Femur (tissue), 1 donor: ENCODE measurements at regions not wholly inside any gene's neighbourhood (a gene's known extent, or its start where the extent isn't known, plus 50 kb on each side); places are given as distances from the start of the nearest gene placed in this dataset.
"Not testable (repeated sequence)": the region's sequence is repeated elsewhere in the genome, so short reads cannot be mapped to it uniquely, and the experiment has no call there.

Experiments used
- DNase-seq: peaks from one replicate; pipeline ENCODE4 v3.0.0-alpha.2; 2017

DNA sequence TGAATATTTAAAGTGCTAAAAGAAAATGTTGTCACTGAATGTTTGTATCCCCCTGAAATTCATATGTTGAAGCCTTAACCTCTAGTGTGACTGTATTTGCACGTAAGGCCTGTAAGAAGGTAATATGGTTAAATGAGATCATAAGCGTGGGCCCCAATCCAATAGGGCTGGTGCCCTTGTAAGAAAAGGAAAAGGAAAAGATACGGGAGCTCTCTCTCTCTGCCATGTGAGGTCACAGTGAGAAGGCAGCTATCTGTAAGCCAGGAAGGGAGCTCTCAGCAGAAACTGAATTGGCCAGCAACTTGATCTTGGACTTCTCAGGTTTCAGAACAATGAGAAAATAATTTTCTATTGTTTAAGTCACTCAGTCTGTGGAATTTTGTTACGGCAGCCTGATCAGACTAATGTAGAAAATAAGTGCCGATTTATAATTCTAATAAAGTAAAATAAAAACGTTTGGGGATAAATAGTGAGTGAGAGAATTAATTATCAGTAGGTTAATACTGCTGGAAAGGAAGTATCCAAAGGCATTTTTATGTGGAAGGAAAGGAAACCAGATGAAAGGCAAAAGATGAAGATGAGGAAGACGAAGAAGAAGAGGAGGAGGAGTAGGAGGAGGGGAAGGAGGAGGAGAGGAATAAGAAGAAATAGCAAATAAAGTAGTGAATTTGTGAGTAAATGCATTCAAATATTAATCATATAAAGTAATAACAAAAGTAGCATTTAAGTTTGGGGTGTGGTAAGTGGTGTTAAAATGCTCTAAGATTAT, 188.5 kb upstream of the KRR1 start:
- no peak for DNase-seq

DNA sequence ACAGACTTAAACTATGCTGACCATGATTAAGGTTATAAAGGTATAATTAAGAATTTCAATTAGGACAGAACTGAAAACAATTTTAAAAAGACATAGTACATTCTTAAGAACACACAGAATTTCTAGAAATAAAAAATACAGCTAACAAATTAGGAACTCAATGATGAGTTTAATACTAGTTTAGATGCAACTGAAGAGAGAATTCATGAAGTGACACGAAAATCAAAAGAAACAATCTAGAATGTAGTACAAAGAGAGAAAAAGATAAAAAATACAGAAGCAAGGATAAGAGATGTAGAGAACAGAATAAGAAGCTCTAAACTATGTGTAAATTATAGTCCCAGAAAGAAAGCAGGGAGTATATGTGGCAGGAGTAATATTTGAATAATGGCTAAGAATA, 187.8 kb upstream of the KRR1 start:
- no peak for DNase-seq

DNA sequence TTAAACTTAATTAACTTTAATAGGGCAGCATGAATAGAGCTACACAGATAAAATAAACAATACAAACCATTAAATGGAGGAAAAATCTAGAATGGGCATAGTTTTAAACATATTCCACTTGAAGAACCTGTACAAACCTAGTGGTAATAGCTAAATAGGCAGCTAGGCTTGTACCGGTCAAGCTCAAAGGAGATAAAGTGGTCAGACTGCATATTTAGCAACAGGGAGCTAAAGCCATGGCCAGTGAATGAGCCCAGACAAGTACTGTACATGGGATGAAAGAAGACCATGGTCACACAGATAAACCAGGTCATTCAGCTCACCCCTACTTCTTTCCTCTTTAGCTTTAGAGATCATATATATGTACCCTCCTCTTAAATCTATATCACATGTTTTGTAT, 186.6 kb upstream of the KRR1 start:
- DNase-seq = no peak

DNA sequence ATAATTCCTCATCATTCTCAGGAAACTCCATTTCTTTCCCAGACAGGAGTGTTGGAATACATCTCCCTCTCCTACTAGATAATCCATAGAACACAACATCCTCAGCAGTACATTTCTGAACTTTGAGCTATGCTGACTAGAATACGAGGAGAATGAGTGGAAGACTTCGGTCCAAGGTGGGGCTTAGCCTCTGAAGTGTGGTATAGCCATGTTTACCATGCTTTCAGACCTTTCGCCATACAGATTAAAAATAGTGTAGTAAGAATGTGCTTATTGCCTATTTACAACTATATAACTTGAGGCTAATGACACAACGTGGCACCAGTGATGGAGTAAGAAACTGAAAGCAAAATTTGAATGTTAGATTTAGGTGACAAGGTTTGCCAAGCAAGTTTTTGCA, 184.5 kb upstream of the KRR1 start:
- DNase-seq = no peak

- DNase-seq = no peak
Measured at GRCh38 chr12:75694534-75695268, 183.3 kb upstream of the KRR1 start.

DNA sequence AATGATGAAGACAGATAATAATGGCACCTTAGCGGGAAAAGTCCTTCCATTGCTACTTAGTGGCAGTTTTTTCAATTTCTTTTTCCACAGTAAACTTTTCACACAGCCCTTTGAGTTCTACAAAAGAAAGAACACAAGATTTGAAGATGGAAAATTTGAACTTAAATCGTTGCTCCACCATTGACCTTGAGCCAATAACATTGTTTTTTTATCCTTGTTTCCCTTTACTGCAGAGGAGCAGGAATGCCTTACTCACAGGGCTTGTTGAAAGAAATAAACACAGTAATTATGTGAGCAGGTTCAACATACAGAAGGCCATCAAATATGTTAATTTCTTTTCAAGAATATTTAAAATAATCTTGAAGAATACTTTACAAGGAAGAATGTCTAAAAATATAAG, 181.5 kb upstream of the KRR1 start:
- no peak for DNase-seq

DNA sequence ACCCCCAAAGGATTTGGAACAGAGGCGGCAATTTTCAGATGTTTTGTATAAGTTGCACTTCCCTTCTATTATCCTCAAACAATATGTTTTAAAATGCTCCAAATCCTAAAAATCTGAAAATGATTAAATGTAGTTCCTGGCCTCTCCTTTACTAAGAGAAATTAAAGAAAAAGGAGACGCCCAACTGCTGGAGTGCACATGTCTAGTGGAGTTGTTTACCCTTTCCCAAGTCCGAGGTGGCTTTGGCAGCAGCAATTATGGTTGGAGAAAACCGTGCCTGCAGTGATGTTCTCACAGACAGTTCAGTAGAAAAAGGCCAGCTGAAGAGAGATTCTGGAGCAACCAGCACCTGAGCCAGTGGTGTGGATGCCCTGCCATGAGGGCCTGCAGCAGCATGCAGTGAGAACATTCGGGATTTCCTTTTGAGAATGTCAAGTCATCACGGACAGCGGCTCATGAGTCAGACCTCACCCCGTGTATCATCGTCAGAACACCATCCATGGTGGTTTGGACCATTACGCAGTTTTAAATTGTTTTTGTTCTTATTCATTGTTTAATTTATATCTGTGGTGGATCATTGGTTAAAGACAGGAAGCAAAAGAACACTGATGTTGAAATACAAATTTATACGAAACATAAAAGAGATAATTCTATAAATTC, 179.0 kb upstream of the KRR1 start:
- DNase-seq = no peak

GRCh38 chr12:75686233-75686632, 174.8 kb upstream of the KRR1 start:
- DNase-seq = not testable (repeated sequence)

DNA sequence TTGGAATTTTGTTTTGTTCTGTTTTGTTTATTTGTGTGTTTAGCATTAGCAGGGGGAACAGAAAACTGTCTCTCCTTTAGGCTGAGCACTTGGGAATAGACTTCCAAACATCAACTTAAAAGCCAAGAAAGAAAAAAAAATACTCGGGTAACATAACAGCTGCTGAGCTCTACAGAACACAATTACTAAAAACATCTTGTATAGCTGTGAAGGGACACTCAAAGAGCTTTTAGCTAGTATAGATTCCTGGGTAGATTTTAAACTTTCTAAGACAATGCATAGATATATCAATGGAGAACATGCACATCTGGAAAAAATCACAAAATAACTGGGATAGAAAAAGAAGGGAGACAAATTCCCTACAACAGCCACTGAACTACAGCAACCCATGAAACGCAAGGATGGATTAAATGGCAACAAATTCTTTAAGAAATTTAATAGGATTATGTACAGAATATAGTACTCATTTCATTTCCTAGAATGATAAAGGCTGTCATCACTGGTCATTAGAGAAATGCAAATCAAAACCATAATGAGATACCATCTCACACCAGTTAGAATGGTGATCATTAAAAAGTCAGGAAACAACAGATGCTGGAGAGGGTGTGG, 174.3 kb upstream of the KRR1 start:
- DNase-seq = no peak

- DNase-seq = no peak
Measured at GRCh38 chr12:75684678-75685616, 173.5 kb upstream of the KRR1 start.

DNA sequence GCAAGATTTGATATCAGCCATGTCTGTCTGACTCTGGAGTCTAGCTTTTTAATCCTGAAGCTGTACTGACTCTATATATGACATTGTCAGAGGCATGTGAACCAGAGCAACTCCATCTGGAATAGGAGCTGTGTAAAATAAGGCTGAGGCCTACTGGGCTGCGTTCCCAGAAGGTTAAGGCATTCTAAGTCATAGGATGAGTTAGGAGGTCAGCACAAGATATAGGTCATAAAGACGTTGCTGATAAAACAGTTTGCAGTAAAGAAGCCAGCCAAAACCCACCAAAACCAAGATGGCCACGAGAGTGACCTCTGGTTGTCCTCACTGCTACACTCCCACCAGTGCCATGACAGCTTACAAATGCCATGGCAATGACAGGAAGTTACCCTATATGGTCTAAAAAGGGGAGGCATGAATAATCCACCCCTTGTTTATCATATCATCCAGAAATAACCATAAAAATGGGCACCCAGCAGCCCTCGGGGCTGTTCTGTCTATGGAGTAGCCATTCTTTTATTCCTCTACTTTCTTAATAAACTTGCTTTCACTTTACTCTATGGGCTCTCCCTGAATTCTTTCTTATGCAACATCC, 172.7 kb upstream of the KRR1 start:
- not testable (repeated sequence) for DNase-seq

DNA sequence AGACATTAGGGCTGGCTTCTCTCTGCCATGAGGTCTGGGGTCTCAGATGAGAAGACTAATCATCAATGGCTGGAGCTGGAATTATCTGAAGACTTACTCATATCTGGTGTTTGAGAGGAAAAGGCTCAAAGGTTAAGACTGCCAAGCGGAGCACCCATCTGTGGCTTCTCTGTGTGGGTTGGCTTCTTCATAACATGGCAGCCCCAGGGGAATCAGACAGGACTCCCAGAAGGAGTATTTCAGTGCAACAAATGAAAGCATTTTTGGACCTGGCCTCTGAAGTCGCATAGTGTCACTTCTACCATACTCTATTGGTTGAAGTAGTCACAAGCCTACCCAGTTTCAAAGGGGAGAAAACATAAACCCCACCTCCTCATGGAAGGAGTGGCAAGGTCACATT, 171.8 kb upstream of the KRR1 start:
- no peak for DNase-seq

DNA sequence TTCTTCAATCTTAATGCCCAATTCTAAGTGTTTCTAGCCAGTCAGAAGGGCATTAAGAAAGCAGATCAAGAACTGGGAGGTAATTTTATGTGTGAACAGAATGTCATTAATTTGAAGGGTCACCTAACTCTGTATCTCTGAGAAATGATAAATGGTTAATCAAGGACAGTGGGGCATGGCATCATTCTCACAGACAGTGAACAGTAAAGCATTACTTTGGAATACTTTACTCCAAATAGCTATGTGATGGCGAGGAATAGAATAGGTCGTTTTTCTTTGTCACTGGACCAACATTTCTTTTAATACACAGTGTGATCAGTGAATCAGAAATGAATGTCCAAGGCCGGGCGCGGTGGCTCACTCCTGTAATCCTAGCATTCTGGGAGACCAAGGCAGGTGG, 166.1 kb upstream of the KRR1 start:
- no peak for DNase-seq

GRCh38 chr12:75674393-75674792, 163.0 kb upstream of the KRR1 start:
- DNase-seq = no peak

- DNase-seq = no peak
Measured at GRCh38 chr12:75672200-75672599, 160.8 kb upstream of the KRR1 start.

- DNase-seq = no peak
Measured at GRCh38 chr12:75670216-75670615, 158.8 kb upstream of the KRR1 start.

DNA sequence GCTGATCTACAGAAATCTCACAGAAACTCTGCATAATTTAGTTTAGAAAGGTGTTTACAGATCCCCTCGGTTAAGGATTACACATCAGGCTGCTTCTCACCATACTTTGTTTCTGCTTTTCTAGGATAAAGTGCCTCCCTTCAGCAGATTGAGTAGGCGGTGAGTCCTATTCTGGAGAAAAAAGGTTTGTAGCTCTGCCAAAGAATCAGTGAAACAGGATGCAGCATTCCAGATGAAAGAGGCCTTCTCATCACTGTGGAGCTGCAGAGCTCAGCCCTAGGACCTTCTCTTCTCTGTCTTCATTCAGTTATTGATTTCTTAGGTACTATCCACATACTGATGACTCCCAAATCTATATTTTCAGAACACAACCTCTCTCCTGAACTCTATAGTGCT, 155.5 kb upstream of the KRR1 start:
- no peak for DNase-seq

GRCh38 chr12:75666126-75666938, 154.9 kb upstream of the KRR1 start:
- no peak for DNase-seq

DNA sequence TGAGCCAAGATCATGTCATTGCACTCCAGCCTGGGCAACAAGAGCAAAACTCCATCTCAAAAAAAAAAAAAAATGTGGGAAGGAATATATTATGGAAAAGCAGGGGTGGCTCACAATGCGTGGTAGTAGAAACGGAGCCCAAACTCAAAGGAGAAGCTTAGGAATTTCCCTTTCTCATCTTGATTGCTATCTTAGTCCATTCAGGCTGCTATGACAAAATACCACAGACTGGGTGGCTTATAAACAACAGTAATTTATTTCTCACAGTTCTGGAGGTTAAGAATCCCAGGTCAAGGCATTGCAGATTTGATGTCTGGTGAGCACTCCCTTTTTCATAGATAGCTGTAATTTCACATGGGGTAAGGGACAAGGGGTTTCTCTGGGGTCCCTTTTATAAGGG, 153.8 kb upstream of the KRR1 start:
- DNase-seq = no peak

DNA sequence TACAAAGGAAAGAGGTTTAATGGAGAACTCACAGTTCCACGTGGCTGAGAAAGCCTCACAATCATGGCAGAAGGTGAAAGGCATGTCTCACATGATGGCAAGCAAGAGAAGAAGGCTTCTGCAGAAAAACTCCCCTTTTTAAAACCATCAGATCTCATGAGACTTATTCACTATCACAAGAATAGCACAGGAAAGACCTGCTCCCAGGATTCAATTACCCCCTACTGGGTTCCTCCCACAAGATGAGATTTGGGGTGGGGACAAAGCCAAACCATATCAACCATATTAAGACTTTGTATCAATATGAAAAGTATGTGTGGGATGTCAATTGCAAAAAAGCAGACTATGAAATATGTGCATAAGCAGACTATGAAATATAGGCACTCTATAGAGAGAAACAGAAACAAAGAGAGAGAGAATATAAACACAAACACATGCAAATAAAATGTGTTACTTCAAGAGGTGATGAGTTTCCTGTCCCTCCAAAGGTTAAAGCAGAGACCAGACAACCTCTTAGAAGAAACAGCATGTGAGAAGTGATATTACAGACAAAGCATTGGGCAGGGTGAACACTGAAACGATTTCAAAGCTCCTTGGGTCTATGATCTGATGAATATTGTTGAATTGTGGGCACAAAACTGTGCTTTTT, 151.2 kb upstream of the KRR1 start:
- no peak for DNase-seq

- no peak for DNase-seq
Measured at GRCh38 chr12:75661908-75662307, 150.5 kb upstream of the KRR1 start.
